GM12891 (cell line): ENCODE measurements at regions not wholly inside any gene's neighbourhood (a gene's known extent, or its start where the extent isn't known, plus 50 kb on each side); places are given as distances from the start of the nearest gene placed in this dataset.

Experiments
- POLR2A ChIP-seq: IDR thresholded peaks from 2 replicates; pipeline ENCODE4 v1.6.1; 2011; ENCODE audit warnings: low read depth, low read length, control low read depth
- POLR2AphosphoS5 ChIP-seq: IDR thresholded peaks from 2 replicates; pipeline ENCODE4 v1.6.1; 2011; ENCODE audit warnings: low read depth, low read length, control low read depth
- POU2F2 ChIP-seq: IDR thresholded peaks from 2 replicates; pipeline ENCODE4 v1.6.1; 2011; ENCODE audit warnings: low read depth, mild to moderate bottlenecking, control low read depth, low read length, moderate library complexity
- SPI1 ChIP-seq: IDR thresholded peaks from 2 replicates; pipeline ENCODE4 v1.6.1; 2011; ENCODE audit warnings: low read depth, low read length, control low read depth
- TAF1 ChIP-seq: IDR thresholded peaks from 2 replicates; pipeline ENCODE4 v1.6.1; 2011; ENCODE audit warnings: low read depth, low read length, control low read depth

DNA sequence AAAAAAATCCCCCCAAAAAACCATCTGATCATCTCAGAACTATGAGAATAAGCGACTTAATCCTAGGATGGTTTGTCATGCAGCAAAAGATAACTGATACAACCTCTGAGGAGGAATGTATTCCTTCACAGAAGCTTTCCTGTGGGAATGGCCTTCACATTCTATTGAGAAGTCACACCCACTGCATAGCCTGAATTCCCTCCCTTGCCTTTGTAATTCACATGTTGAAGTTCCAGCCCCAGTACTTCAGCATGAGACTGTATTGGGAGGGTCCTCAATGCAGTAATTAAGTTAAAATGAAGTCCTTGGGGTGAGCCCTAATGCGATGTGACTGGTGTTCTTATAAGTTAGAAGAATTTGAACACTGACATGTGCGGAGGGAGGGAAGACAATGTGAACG lies 395.2 kb downstream of the TUSC7 start:
- TF ChIP-seq TAF1: no peak
- no peak for TF ChIP-seq SPI1
- no peak for TF ChIP-seq POLR2AphosphoS5
- no peak for TF ChIP-seq POLR2A
- no peak for TF ChIP-seq POU2F2
